T-helper 2 cell treated with Interferon-gamma antibody and Interleukin-4, amounts not matched to agents 100 ng/mL and 5 ng/mL, for 36 hours (primary cell): ENCODE measurements at regions not wholly inside any gene's neighbourhood (a gene's known extent, or its start where the extent isn't known, plus 50 kb on each side); places are given as distances from the start of the nearest gene placed in this dataset.

ENCODE experiments used
- intact Hi-C: fragments of 100-400 bp; cut with micrococcal nuclease; formaldehyde crosslinking; loops from one replicate; pipeline ENCODE4 v1.15.1; 2023

DNA sequence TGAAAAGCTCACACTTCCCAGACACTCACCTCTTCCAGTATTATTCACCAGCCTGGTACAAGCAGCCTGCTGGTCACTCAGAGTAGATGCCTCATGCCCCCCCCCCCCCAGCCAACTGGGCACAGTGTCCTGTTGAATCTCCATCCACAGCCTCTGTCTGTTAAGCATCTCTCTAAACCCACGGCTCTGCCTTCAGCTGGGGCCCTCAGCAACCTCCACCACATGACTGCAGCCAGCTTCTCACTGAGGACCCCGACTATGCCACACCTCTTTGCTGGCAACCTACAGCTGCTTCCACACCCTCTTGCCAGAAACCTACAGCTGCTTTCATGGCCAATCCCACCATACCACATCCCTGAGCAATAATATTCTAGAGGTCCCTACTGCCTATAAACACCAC, 113.1 kb downstream of the RHOU start:
- intact Hi-C loops, result no loop called here

DNA sequence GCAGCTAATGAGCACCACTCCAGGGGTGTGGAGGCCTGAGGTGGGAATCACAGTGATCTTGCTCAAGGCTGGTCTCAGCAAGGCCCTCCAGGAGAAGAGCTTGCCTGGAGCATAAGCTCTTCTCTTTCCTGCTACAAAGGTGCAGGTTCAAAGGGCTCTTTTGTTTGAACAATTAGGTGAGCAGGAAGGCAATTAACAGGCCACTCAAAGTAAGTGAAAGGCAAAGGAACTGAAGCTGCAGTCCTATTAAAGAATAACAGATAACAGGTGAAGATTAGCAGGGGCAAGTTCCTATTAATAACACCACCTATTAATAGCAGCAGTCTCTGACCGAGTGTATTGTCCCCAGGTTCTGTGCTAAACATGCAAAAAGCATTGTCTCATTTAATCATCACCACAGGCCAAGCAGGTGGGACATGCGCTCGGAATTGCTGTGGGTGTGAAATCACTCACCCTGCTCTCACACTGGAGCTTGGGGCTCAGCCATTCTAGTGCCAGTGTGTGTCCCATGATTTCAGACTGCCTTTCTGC, 113.8 kb downstream of the RHOU start:
- intact Hi-C loops, result no loop called here

DNA sequence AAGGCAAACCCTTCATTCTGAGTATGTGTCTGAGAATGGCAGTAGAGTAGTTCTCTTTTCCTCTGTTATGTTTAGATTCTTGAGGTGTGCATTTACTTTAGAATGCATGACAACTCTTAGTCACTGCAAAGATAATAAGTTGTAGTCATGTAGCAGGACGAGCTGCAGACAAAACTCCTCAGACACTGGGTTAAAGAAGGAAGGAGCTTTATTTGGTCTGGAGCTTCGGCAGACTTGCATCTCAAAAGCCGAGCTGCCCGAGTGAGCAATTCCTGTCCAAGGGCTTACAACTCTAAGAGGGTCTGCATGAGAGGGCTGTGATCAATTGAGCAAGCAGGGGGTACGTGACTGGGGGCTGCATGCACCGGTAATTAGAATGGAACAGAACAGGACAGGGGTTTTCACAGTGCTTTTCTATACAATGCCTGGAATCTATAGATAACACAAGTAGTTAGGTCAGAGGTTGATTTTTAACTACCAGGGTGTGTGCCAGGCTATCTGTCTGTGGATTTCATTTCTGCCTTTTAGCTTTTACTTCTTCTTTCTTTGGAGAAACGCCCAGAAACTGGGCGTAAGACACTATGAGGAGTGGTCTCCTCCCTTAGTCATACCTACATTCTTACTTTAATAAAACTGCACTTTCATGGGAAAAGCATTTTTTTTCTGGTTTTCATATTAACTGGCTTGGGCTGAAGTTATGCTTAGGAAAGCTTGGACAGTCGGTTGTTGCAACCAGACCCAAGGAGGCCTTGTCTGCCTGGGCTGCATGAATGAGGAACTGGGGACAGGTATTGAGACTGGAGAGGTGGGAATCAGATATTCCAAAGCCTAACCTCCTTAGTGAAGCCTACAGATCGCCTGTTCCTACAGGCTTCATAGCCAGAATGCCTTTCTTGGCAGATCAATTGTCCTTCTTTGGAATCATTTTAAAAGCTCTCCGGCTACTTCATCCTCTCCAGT, 115.1 kb downstream of the RHOU start:
- intact Hi-C loops, result no loop called here

DNA sequence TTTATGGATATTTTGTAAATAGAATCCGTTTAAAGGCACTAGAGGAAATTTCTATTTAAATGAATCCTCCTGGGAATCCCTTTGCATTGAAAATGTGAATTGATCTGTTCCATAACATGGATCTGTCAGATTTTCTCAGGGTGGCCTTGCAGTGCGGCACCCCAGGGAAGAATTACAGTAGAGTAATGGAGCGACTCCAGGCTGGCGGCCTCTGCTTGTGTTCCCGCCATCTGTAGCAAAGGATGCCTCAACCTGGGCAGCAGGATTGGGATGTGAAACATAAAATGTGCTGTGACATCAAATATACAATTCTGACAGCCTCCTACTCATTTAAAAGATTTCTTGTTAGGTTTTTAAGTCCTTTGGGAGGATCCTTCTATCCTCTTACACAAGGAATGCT, 115.9 kb downstream of the RHOU start:
- intact Hi-C loops, result no loop called here

DNA sequence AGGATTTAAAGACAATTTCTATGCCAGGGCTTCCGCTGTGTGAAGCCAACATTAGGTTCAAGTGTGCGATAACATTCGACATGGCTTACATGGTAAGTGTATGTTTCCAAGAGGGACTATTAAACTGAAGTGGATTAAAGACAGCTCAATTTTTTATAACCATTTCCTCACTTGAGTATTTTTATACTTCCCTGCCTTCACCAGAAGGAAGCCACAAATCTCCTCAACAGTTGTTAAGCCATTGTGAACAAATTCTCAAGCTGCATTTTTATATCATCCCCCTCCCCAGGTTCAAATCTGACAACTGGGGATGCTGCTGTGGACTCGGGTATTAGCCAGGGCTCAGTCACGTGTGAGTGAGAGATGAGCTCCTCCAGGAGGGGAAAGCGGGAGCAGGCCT, 116.3 kb downstream of the RHOU start:
- intact Hi-C loops, result no loop called here

DNA sequence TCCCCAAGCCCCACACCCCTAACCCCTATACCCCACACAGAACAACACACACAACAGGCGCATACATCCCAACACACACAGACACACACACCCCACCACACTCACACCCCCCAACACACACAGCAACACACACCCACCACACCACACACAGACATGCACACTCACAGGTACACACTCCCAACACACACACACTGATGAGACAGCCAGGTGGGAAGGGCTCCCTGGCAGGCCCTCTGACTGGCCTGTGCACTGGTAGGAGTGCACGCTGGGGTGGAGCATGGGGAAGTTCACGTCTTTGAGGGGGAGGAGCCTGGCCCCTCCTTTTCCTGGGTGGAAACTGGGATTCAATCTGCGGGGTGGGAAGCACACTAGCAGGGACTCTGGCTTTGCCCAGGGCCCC, 116.7 kb downstream of the RHOU start:
- intact Hi-C loops, result no loop called here

DNA sequence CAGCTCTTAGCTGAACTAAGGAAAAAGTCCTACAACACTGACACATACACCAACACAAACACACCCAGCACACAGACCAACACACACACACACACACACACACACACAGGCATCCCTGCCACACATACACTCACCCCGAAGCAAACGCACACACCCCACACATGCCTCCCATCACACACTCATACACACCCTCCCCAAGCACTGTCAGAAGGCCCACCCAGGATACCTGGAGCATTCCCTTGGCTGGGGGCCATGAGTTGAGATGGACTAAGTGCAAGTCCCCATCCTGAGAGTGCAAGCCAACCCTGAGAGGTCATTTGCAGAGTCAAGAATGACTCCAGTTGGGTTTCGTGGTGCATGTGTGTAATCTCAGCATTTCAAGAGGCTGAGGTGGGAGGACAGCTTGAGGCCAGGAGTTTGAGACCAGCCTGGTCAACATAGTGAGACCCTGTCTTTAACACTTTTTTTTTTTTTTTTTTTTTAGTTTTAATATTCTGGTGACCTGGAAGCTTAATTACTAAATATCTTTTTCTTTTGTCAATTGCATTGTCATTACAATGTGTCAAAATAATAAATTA, 117.3 kb downstream of the RHOU start:
- intact Hi-C loops, result no loop called here

DNA sequence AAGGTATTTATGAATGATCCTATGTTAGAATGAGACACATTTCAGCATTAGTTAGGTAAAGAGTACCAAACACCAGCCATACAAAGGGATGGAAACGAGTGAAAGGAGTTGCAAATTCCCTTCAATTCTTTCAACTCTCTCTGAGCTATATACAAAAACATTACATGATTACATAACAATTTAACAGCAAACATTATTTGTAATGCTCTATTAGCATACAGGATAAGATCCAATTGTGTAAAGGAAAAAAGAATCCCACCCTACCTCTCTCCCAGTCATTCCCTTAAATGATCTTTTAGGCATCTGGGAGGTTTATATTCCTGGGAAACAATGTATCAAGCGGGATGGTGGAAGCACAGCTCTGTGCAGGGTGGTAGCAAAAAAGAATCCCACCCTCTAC, 117.9 kb downstream of the RHOU start:
- intact Hi-C loops, result no loop called here

DNA sequence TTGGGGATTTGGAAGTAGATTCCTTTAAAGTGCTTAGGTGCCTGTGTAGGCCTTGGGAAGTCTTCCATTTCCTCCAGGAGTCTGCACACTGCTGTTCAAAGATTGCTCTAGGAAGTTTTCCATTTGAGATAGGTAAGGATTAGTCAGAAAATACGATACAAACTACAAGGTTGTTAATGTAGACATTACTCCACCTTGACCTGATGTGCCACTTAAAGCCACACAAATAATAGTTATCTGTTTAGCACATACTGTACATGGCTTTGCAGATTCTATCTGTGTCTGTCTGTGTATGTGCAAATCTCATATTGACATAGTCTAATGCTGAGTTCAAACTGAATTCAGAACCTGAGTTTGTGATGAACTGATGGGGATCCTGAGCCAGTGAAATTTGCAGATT, 118.4 kb downstream of the RHOU start:
- intact Hi-C loops, result no loop called here

DNA sequence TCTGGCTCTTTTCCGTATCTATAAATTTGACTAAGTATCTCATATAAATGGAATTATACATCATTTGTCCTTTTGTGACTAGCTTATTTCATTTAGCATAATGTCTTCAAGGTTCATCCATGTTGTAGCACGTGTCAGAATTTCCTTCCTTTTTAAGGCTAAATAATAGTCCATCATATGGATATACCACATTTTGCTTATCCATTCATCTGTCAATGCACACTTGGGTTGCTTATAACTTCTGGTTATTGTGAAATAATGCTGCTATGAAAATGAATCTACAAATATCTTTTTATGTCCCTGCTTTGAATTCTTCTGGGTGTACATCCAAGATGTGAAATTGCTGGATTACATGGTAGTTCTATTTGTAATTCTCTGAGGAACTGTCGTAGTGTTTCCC, 119.6 kb downstream of the RHOU start:
- intact Hi-C loops, result no loop called here

DNA sequence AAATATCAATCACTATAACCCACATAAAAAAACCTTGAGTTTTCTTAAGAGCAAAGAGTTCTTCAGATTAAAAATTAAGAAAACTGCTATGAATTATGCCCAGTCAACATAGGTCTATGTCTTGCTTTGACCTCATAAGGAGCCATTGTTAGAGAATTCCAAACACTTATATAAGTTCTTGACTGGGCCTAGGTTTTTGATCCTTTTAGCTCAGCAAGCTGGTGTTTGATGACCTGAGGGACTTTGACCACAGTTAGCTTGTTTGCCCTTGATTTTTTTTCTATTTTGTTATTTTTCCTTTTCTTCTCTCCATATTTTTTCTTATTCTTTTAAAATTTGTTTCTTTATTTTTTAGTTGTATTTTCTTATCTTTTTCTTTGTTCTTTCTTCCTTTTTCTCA, 122.3 kb downstream of the RHOU start:
- intact Hi-C loops, result no loop called here

DNA sequence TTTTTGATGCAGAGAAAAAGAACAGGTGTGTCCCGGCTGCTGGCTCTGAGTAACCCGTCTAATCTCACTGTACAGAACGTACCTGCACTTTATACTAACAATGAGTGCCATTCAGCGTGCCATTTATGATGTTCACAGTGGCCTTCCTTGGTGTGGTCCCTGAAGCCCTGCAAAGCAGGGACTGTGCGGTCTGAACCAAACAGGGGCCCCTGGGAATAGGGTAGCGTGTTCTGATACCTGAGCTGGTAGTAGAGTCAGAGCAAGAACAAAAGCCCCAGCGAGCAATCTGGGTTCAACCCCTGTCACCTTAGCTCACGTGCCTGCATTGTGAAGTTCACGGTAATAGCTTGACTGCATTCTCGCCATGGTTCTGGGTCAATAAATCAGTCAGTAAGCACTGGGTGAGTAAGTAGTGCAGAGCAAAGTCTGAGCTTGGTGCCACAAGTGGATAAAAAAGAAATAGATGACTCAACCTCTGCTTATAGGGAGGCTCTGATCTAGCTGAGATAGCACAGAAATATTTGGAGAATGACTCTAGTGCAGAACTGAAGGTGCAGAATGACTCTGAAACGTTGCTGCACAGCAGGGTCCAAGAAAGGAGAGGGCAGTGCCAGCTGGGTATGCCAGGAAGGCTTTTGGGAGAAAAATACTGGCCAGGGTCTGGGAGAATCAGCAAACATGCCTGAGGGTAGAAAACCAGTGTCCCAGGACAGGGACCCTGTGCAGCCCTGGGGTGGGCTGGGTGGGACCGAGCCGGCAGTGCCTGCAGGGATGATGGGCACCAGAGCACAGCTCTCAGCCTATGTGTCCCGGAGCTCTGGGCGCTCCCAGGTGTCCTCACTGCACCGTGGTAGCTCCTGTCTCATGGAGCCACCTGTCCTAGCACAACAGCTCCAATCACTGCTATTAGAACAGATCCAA, 125.9 kb downstream of the RHOU start:
- intact Hi-C loops, result no loop called here

DNA sequence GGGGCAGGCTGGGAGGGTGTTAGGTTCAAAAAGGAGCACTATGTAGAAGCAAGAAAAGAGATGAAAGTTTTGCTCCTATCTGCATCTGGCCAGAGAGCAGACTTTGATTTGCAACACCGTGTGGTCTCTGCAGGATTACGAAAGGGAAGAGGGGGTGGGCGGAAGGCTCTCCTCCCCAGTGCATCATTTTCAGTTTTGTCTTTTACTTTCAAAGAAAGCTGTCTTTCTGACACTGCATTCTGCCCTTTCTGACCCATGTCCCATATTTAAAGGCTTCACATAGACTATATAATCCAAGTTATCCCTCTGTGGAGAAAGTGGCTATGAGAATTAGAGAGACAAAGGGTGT, 126.5 kb downstream of the RHOU start:
- intact Hi-C loops, result no loop called here

DNA sequence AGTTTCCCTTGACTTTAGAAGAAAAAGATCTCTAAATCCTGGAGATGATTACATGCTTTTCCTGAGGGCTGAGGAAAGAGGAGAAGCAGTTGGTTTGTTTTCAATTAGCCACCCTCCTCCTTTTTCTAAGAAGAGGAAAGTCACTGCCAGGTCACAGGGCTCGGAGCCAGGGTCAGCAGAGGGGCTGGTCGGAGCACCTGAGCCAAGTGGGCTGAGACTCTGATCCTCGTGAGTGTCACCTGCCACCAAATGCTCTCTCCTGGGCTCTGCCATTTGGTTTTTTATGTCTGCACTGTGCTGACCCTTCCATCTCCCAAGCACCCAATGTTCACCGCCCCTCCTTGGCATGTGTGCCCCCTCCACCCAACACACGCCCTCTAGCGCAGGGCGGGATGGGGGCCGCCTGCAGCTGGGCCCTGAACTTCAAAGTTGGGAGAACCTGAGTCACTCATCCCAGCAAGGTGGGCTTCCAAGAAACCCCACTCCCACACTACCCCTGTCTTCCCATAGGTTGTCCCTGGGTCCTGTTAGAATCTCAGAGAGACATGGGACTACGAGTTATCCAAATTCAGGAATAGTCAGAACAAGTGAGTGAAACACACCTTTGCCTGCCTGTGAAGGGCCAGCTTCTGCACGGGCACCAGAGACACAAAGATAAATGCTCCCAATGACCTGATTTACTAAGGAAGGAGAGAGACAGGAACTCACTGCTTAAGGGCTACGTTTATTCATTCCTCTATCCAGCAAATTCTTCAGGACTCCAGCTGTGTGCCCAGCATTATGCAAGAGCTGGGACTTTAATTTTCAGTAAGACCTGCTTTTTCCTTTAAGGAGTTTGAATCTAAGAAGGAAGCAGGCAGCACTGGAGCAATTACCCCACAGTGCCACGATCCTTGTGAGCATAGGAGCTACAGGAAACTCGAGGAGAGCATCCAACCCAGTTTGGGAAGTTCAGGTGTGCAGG, 127.5 kb downstream of the RHOU start:
- intact Hi-C loops, result no loop called here

DNA sequence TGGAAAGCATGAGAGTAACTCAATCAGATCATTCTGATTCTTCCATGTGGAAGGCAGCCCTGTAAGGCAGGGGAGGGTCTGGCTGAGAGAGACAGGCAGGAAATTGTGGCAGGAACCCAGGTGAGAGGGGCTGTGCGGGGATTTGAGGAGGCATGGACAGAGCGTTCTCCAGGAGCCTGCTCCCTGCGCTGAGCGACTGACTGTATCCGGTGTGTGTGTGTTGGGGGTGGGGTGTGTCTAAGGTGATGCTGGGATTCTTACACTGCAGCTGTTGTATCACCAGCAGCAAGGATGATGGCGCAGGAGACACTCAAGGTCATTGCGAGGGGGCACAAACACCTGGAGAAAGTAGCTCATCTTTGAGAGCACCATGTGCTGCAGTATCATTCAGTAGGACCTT, 128.5 kb downstream of the RHOU start:
- intact Hi-C loops, result no loop called here

DNA sequence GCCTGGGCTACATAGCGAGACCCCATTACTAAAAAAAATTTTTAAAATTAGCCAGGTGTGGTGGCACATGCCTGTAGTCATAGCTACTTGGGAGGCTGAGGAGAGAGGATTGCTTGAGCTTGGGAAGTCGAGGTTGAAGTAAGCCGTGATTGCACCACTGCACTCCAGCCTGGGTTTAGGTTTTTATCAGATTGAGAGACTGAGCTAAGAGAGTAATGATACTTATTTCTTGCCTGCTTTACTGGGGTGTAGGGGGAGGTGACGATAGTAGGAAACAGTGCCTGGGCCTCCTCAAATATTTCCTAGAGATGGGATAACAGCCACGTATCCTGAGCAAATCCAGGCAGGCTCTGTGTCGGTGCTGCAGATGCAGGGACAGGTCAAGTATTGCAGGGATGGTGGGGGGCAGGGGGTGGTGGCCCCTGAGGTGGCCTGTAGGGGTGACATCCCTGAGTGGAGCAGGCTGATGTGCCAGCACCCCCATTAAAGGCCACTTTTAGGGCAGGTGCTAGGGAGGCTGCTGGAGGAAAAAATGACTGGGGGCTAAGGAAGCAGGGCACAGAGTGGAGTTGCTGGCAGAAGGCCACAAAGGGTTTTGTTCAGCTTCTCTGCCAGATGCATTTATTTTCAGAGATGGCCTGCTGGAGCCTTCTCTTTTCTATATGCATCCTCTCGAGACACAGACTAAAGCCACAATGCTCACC, 130.5 kb downstream of the RHOU start:
- intact Hi-C loops, result no loop called here

DNA sequence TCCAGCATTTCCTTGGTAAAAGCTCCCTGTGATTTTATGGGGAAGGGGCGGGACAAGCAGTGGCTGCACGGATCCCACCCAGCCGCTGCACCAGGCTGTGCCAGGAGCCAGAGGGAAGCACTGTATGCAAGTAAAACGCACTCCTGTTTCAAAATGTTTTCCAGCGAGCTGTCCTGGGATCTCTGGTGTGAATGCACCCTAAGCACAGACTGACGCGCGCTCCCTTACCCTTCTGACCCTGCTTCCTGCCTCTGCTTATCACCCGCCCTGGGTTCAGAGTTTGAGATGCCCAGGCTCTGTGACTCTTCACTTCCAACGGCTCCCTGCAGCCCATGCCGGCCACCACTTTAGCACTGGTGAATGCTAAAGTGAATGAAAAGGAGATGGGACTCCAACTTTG, 131.2 kb downstream of the RHOU start:
- intact Hi-C loops, result no loop called here

DNA sequence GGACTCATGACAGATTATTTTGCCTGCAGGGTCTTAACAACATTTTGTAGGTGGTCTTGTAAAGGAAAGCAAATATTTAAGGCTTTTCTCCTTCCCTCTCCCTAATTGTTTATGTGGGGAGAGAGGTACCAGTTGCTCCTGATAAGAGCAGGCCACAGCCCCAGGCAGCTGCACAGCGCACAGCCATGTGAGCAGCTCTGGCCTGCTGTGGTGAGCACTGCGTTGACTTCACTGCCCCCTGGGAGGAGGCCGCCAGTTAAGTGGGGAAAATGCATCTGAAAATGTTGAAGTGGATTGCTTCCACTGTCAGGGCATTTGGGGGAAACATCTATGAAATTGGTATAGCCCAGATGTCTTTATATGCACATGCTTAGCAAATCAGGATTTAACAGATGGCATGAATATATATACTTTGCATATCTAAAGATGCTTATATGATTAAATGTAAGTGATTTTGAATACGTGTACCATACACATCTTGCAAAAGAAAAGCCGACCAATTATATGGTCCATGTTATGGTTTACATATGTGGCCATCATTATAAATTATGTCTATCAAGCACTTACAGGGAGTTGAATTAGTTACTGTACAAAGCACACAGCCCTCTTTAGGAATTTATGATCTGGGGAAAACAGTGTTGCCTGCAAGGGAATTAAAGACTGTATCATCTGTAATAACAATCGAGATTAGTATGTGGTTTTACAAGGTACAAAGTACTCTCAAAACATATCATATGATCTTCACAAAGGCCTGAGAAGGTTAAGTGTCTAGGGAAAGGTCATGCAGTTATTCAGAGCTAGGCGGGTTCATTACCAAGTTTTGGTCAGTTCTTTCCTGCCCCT, 132.1 kb downstream of the RHOU start:
- intact Hi-C loops, result no loop called here
